Activated T-helper 1 cell treated with anti-CD3 and anti-CD28 coated beads, Interleukin-12 subunit alpha, Interleukin-12 subunit beta, Interleukin-2, Interleukin-4 antibody, amounts not matched to agents 30 ng/mL and 10 ng/mL and 1 ng/mL, durations not matched to agents 14 hours and 24 hours and 36 hours (primary cell): ENCODE measurements at regions not wholly inside any gene's neighbourhood (a gene's known extent, or its start where the extent isn't known, plus 50 kb on each side); places are given as distances from the start of the nearest gene placed in this dataset.

ENCODE experiments used
- DNase-seq: peaks from one replicate; pipeline ENCODE4 v3.0.0; 2021; ENCODE audit warnings: low spot score
- H3K27ac Mint-ChIP-seq: one replicate; pipeline ENCODE4 v1.8.0; 2021; ENCODE audit warnings: mild to moderate bottlenecking, mixed read lengths
- H3K27me3 Mint-ChIP-seq: one replicate; pipeline ENCODE4 v1.8.0; 2022; ENCODE audit warnings: mild to moderate bottlenecking, moderate library complexity, mixed read lengths; ENCODE audit not compliant: insufficient read depth
- H3K36me3 Mint-ChIP-seq: one replicate; pipeline ENCODE4 v1.8.0; 2021; ENCODE audit warnings: low read depth, mixed read lengths
- H3K4me1 Mint-ChIP-seq: one replicate; pipeline ENCODE4 v1.8.0; 2021; ENCODE audit warnings: low read depth, mixed read lengths
- H3K4me3 Mint-ChIP-seq: one replicate; pipeline ENCODE4 v1.8.0; 2021; ENCODE audit warnings: mild to moderate bottlenecking, moderate library complexity, mixed read lengths
- H3K9me3 Mint-ChIP-seq: one replicate; pipeline ENCODE4 v1.8.0; 2021; ENCODE audit warnings: mixed read lengths
- intact Hi-C: fragments of 100-400 bp; cut with micrococcal nuclease; formaldehyde crosslinking; loops from one replicate; pipeline ENCODE4 v1.15.1; 2024

DNA sequence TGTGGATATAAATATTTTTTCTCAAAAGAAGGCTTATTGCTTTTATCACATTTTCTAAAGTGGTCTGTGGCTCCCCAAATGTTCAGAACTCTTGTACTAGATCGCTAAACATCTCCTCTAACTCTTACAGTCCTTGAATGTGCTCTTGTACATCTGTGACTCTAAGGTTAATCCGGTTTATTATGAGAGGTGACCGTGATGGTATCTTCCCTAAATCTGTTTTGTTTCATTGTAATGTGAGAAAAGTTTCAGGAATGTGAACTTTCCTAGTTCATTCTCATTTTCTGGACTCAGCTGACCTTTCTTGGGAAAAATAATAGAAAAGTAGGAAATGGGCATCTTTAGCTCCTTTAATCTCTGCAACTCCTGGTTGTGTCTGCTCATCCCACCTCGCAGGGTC, 94.5 kb upstream of the CD180 start:
- Mint-ChIP-seq H3K36me3 (no peaks in the 10 kb centered on the region), H3K4me3 (no peak overlapping the region), H3K27ac (no peak overlapping the region), H3K9me3 (no peaks in the 10 kb centered on the region), H3K27me3 (no peaks in the 10 kb centered on the region), H3K4me1 (no peaks in the 10 kb centered on the region)
- no peak for DNase-seq
- intact Hi-C loops = no loop called here

DNA sequence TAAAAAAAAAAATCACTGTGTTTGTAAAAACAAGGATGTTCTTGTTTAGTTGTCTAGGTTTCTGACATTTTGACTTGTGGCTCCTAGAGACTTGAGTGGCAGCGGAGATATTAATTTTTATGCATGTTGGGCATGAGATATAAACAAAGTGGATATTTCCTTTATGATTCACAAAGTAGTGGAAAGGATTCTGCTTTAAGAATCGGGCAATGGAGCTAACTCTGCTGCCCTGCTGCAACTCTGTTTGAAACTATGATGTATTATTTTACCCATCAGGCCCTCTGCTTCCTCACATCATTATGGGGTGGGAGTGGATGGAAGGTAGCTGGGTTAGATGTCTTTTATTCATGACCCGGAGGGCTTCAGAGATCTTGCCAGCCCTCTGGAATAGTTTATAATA, 94.1 kb upstream of the CD180 start:
- Mint-ChIP-seq H3K36me3 (no peaks in the 10 kb centered on the region), H3K27me3 (no peaks in the 10 kb centered on the region), H3K9me3 (no peaks in the 10 kb centered on the region), H3K27ac (no peak overlapping the region), H3K4me1 (no peaks in the 10 kb centered on the region), H3K4me3 (no peak overlapping the region)
- intact Hi-C loops = no loop called here
- no peak for DNase-seq

DNA sequence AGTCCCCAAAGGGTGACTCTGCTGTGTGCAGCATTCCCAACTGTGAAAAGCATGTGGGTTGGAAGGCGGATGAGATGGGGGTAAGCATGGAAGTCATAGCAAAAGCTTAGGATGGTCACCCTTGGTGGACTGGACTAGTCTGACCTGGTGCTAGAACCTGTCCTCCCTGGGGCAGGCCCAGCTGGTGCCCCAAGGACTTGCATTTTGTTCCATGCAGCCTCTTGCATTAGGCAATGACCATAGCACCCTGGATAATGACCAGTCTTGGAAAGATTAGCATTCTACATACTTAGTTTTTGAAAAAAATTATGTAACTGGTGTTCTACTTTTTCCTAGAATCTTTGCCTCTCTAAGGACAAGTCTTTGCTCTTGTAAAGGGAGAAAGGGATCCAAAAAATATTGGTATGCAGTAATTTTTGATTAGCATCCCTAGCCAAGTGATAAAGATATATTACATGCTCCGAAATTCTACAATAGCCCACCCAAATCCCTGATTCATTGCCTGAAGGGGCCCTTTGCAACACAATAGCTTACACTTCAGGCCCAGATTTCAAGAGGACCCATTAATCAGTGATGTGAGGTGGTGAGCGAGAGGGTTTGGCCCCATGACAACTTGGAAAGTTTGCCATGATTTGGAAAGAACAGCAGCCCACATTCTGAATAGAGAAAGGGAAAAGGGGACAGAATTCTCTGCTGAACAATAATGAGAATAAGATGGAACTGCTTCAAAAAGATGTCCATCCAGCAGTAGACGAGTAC, 93.3 kb upstream of the CD180 start:
- Mint-ChIP-seq H3K4me3 (no peak overlapping the region), H3K27me3 (no peaks in the 10 kb centered on the region), H3K4me1 (no peaks in the 10 kb centered on the region), H3K9me3 (no peaks in the 10 kb centered on the region), H3K27ac (no peak overlapping the region), H3K36me3 (no peaks in the 10 kb centered on the region)
- DNase-seq = no peak
- intact Hi-C loops = no loop called here

DNA sequence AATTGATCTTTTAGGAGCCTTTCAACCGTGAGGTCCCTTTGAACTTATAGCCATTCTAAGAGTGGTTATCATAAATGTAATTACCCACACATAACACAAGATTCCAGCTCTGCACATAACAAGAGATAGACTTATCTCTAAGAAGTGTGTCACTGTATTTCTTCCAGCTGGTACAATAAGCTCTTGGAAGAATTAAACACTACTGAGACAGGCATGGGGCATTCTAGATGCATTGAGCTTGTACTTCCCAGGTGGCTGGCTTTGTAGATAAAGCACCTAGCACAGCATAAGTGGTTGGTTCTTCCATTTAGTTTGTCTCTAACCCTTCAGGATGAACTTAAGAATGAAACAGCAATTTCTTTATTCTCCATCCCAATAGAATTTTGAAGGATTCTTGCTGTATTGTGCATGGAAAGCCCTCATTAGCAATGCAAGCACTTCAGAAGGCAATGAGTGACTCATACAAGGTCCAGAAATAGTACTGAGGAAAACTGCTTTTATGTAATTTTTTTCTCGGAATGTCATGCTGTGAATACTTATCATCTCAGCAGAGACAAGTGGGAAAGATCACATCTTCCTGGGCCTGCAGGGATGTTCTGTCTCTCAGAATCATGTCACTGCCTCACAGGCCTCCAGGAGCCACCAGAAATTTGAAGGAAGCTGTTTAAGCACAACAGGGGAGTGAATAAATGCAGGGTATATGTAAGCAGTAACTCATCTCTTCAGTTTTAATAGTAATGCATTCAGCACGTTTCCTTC, 91.1 kb upstream of the CD180 start:
- H3K27ac Mint-ChIP-seq = no peak overlapping the region
- H3K4me3 Mint-ChIP-seq = no peak overlapping the region
- no peaks in the 10 kb centered on the region for H3K9me3 Mint-ChIP-seq
- intact Hi-C loops = no loop called here
- H3K27me3 Mint-ChIP-seq = peaks cover under 1% of the 10 kb centered on the region
- H3K36me3 Mint-ChIP-seq = no peaks in the 10 kb centered on the region
- no peak for DNase-seq
- H3K4me1 Mint-ChIP-seq = no peaks in the 10 kb centered on the region

DNA sequence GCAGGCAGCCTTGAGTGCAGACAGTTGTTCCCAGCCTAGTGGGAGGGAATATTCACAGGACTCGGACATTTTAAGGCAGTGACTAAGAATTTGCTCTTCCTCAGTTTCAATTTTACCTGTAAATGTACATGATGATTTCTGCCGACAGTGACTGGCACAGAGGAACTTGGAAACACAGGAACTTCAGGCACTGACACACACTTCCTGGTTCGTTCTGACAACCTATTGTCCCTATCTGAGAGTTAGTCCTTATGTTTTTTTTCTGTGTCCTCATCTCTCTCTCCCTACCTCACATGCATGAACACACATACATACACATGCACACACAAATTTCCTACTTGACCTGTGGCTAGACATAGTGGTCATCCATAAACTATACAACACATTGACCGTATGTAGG, 89.4 kb upstream of the CD180 start:
- no peaks in the 10 kb centered on the region for H3K4me1 Mint-ChIP-seq
- no peaks in the 10 kb centered on the region for H3K9me3 Mint-ChIP-seq
- no peak overlapping the region for H3K4me3 Mint-ChIP-seq
- H3K27ac Mint-ChIP-seq = no peak overlapping the region
- DNase-seq = no peak
- no peaks in the 10 kb centered on the region for H3K36me3 Mint-ChIP-seq
- intact Hi-C loops = no loop called here
- H3K27me3 Mint-ChIP-seq = peaks cover 1% of the 10 kb centered on the region

DNA sequence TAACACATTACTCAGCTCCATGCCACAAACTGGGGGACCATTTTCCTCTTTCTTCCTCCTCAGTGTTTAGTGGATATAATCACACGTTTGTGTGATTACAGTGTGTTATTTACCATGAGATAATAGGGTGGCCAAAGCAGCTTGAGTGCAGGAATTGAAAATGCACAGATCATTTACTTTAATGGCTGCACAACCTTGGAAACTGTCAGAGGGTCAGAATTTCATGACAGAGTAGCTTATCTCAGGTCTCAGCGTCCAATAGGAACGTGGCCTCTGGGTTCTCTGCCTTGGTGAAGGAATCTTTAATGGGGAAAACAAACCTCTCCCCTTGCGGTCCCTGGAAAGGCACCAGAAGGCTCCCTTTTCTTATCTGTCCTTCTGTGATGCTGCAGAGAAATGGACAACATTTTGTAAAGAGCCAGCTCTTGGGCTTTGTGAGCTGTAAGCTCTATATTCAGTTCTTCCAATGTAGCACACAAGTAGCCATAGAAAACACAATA, 87.4 kb upstream of the CD180 start:
- Mint-ChIP-seq H3K36me3 (no peaks in the 10 kb centered on the region), H3K27me3 (peaks cover 1% of the 10 kb centered on the region), H3K4me3 (no peak overlapping the region), H3K27ac (no peak overlapping the region), H3K9me3 (peaks cover 7% of the 10 kb centered on the region), H3K4me1 (no peaks in the 10 kb centered on the region)
- DNase-seq = no peak
- intact Hi-C loops = no loop called here

DNA sequence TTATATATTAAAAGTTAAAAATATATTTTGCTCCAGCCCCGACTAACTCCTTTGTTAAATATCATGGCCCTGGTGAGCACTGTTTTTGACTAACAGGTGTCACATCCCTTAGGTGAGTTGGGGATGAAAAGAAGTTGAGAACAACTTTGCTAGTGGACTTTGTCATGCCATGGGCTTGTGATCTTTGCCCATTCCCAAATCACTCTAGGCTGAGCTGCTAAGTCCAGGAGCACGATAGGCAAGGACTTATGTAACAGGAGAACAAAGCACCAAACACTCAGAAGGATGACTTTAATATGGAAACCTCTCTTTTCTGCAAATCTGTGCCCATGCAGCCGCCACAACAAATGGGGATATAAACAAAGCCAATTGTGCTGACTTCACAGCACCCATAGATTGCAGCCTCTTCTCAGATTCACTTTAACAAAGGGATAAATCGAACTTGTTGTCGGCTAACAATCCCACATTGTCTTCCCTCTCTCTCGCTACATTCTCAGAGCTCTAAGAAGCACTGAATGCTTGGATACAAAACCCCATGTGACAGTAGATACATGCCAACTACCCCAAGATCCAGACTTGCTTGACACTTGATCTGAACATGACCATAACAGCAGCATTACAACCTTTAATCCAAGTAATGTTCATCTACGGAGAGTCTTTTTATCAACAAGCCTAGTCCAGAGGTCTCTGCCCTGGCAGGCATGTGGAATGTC, 86.8 kb upstream of the CD180 start:
- intact Hi-C loops = no loop called here
- Mint-ChIP-seq H3K4me1 (no peaks in the 10 kb centered on the region), H3K36me3 (no peaks in the 10 kb centered on the region), H3K27ac (no peak overlapping the region), H3K9me3 (peaks cover 12% of the 10 kb centered on the region), H3K27me3 (peaks cover 1% of the 10 kb centered on the region), H3K4me3 (no peak overlapping the region)
- DNase-seq = no peak

DNA sequence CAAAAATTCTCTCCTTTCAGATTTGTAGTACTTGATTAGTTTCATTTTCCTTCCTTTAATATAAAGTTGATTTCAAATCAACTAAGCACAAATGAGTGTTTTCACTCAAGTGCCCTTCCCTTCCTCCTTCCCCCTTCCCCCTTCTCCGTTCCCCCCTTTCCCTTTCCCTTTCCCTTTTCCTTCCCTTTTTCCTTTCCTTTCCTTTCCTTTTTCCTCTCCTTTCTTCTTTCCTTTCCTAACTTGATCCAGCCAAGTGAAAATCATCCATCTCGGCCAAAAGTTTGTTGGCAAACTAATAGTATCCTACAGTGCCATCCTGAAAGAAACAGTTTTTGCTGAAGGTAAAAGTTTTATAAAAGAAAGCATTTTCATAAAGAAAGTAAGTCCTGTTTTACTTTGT, 85.3 kb upstream of the CD180 start:
- Mint-ChIP-seq H3K27ac (no peak overlapping the region), H3K4me1 (no peaks in the 10 kb centered on the region), H3K4me3 (no peak overlapping the region), H3K27me3 (peaks cover 1% of the 10 kb centered on the region), H3K9me3 (peaks cover 24% of the 10 kb centered on the region), H3K36me3 (no peaks in the 10 kb centered on the region)
- intact Hi-C loops = no loop called here
- no peak for DNase-seq

DNA sequence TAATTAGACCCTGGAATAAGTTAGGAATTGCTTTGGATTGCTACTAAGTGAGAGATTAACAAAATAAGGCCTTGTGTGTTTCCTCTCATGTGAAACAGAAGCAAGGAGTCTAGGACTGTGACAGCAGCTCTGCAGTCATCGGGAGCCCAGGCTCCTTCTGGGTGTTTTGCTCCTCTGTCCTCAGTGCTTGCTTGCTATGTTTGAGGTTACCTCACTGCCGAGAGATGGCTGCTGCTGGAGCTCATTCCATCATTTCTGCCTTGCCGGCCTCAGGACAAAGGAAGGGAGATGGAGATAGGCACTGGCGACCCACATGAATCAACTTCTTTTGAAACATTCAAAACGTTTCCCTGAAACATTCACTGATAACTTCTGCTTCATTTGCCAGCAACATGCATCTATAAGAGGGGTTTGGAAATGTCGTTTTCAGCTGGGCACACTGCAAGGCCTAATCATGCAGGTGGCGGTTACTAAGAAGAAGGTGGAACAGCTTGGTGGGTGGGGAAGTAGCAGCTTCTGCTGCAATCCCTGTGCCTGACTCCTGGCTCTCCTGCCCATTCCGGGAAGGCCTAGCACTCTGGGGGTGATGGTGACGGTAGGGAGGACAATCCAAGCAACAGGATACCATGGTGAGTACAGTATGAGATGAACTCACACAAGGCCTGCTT, 77.2 kb upstream of the CD180 start:
- H3K27ac Mint-ChIP-seq = no peak overlapping the region
- H3K4me1 Mint-ChIP-seq = no peaks in the 10 kb centered on the region
- no peaks in the 10 kb centered on the region for H3K27me3 Mint-ChIP-seq
- H3K36me3 Mint-ChIP-seq = no peaks in the 10 kb centered on the region
- intact Hi-C loops = no loop called here
- DNase-seq = no peak
- no peak overlapping the region for H3K4me3 Mint-ChIP-seq
- peaks cover 17% of the 10 kb centered on the region for H3K9me3 Mint-ChIP-seq

DNA sequence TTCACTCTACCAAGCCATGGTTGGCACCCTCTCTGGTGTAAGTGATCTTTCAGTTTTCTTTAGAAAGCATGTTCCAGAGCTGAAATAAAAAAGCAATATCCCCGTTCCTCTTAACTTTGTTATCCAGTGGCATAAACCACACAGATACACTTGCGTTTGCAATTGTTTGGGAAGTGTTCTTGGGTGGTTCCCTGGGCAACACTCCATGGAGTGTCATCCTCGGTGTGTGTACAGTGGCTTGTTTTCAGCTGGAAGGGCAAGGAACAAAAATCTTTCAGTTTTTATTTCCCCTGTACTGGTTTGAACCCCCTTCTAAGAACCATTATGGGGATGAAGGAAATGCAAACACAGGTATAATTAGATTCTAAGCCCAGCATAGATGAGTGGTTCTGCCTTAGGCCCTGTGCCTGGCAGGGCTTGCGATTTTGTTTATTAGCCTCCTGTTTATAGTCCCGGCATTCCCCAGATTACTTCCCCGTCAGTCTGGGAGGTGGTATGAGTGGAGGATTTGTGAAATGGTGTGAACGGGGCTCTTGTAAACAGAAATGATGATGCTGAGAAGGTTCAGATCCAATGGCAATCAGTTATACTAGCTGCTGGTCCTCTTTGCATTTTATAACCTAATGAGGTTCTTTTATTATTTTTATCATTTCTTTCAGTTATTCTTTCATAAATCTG, 76.0 kb upstream of the CD180 start:
- Mint-ChIP-seq H3K9me3 (peaks cover 5% of the 10 kb centered on the region), H3K36me3 (no peaks in the 10 kb centered on the region), H3K4me3 (no peak overlapping the region), H3K27ac (no peak overlapping the region), H3K4me1 (no peaks in the 10 kb centered on the region), H3K27me3 (no peaks in the 10 kb centered on the region)
- no peak for DNase-seq
- intact Hi-C loops = no loop called here

DNA sequence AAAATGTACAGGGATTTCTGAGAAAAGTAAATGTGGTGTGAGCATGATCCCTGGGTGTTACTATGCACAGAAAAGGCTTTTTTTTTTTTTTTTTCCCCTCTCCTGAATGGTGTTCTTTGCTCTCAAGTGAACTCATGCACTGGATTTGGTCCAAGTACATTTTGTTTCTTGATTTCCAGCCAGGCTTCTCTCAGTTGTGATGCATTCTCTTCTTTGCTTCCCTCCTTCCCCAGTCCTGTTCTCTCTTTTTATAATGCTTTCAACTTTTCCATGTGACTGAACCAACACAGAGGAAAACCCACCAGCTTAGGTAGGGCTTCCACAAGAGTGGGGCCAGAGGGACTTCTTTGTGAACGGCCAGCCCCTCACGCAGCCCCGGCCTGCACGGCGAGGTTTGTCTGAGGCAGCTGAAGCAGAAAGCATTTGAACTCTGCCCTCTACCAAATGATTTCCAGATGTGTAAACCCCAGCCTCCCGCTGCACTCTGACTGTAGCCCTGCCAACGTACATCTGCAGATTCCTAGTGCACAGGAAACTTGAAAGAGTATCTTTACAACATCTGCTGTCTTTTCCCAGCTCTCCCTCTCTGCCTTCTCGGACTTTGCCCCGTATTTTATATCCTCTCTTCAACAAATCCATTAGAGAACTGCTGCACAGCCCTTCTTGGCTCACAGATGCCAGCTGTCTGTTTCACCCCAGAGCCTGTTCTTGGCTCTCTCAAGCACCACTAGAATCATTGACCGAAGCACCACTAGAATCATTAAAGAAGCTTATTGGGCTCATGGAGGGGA, 71.8 kb upstream of the CD180 start:
- H3K4me3 Mint-ChIP-seq = no peak overlapping the region
- H3K4me1 Mint-ChIP-seq = no peaks in the 10 kb centered on the region
- H3K27ac Mint-ChIP-seq = no peak overlapping the region
- H3K9me3 Mint-ChIP-seq = no peaks in the 10 kb centered on the region
- no peak for DNase-seq
- intact Hi-C loops = no loop called here
- no peaks in the 10 kb centered on the region for H3K36me3 Mint-ChIP-seq
- no peaks in the 10 kb centered on the region for H3K27me3 Mint-ChIP-seq
